Esophagus muscularis mucosa (tissue), 4 donors: ENCODE measurements at regions not wholly inside any gene's neighbourhood (a gene's known extent, or its start where the extent isn't known, plus 50 kb on each side); places are given as distances from the start of the nearest gene placed in this dataset.
A peak's percentile ranks its signal among the peaks of the same experiment; 100 is the strongest.

Experiments
- DNase-seq: peaks from one replicate; pipeline ENCODE4 v3.0.0-alpha.2; 2017; ENCODE audit errors: extremely low spot score
- H3K27ac ChIP-seq, 4 donors: fragments of 200-600 bp; sonication (generic); replicated peaks in 1 of 4; 1 replicate in 3 of 4; 2 replicates in 1 of 4; pipeline ENCODE4 v1.5.1; 2016 to 2019; ENCODE audit warnings: mild to moderate bottlenecking in 1 of 4
- H3K27me3 ChIP-seq, 4 donors: fragments of 200-600 bp; sonication (generic); one replicate each; pipeline versions ENCODE4 v1.5.1 to v1.6.0; 2016 to 2019
- H3K36me3 ChIP-seq, 4 donors: fragments of 200-600 bp; sonication (generic); one replicate each; pipeline ENCODE4 v1.5.1; 2016 to 2019
- H3K4me1 ChIP-seq, 4 donors: fragments of 200-600 bp; sonication (generic); one replicate each; pipeline ENCODE4 v1.5.1; 2016 to 2019
- H3K4me3 ChIP-seq, 4 donors: fragments of 200-600 bp; sonication (generic); 1 replicate in 2 of 4; 2 replicates in 2 of 4; pipeline ENCODE4 v1.5.1; 2016 to 2019; ENCODE audit warnings: mild to moderate bottlenecking in 4 of 4, moderate library complexity in 1 of 4
- H3K9me3 ChIP-seq, 4 donors: fragments of 200-600 bp; sonication (generic); 1 replicate in 3 of 4; 2 replicates in 1 of 4; pipeline ENCODE4 v1.5.1; 2016 to 2019
- EP300 ChIP-seq: sonication (generic); formaldehyde crosslinking; IDR thresholded peaks from one replicate; pipeline ENCODE4 v1.6.1; 2017; ENCODE audit warnings: antibody characterized with exemption
- POLR2A ChIP-seq: fragments of 450-650 bp; IDR thresholded peaks from one replicate; pipeline ENCODE4 v1.6.1; 2017; ENCODE audit warnings: antibody characterized with exemption, moderate library complexity, mild to moderate bottlenecking, low read depth
- POLR2AphosphoS5 ChIP-seq, 2 donors: sonication (generic); formaldehyde crosslinking; IDR thresholded peaks; one replicate each; pipeline ENCODE4 v1.6.1; 2017; ENCODE audit warnings: antibody characterized with exemption in 2 of 2
- WGBS: methylation state at CpG from one replicate; pipeline ENCODE4 v1.1.5; 2018; 5-methylcytosine and 5-hydroxymethylcytosine counted together
- intact Hi-C: fragments of 100-400 bp; cut with DNase I; formaldehyde crosslinking; loops from one replicate; pipeline ENCODE4 v1.15.1; 2023
- TF ChIP-seq, protein P1 (sequence below), 3 experiments: fragments of 200-600 bp in 2 of 3; fragments of 450-650 bp in 1 of 3; sonication (generic) in 2 of 3; IDR thresholded peaks; one replicate each; pipeline ENCODE4 v1.5.1; 2017 to 2019; ENCODE audit warnings: antibody characterized with exemption in 3 of 3, mild to moderate bottlenecking in 2 of 3, moderate library complexity in 1 of 3

DNA sequence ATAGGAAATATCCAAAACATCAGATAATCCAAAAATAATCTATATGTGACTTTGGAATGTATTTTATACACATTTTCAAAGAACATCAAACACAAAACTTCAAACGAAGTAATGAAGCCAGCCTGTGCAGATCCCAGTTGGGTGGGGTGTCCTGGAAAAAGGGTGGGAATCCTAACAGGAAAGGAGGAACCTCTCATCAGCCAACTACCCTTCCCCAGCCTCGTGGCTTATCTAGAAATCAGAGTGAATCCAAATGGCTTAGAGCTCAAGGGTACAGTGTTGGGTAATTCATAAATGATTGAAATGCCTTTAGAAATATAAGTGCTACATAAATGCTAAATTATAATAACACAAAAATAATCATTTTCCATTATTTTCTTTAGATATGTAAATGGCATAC lies 115.1 kb upstream of the SOX4 start:
- H3K4me3 ChIP-seq = no peak overlapping the region
- WGBS = 49% methylated on average over 2 of the region's 2 CpGs
- TF ChIP-seq POLR2AphosphoS5 (IDR thresholded peaks at IDR 0.05) (no peak), EP300 (no peak)
- H3K27me3 ChIP-seq = no peaks in the 10 kb centered on the region
- H3K9me3 ChIP-seq = no peaks in the 10 kb centered on the region
- H3K36me3 ChIP-seq = no peaks in the 10 kb centered on the region
- H3K27ac ChIP-seq = no peak overlapping the region
- H3K4me1 ChIP-seq = peaks cover 0 to 6% (median 5%) of the 10 kb centered on the region in 4 donors
- DNase-seq = no peak
- intact Hi-C loops = no loop called here

DNA sequence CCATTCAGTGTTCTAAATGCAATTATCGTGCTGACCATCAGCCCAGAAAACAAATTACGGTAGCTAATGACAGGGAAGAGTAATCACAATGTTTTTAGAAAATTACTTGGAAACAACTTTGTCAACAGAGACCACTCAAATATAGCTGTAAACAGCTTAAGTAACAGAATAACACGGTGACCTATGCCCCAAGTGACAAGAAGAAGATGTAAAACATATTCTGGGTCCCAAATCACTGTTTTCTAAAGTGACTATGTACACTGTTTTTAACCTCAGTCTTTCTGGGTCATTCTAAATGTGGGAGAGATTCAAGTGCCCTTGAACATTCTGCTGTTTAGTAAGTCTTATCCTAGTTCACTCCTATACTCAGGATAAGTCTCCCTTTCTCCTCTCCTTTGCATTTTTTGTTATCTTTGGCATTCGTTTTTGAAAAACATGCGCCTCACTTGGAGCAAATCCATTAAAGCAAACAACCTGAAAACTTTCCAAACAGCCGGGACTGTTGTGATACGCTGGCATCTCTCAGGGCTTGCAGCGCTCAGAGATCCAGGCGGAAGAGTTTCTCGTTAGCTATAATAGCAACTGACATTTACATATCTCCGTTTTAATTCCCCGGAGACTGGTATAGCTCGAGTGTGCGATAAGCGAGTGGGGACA lies 114.5 kb upstream of the SOX4 start:
- no peak overlapping the region for H3K27ac ChIP-seq
- 56% methylated on average over 15 of the region's 15 CpGs for WGBS

DNA sequence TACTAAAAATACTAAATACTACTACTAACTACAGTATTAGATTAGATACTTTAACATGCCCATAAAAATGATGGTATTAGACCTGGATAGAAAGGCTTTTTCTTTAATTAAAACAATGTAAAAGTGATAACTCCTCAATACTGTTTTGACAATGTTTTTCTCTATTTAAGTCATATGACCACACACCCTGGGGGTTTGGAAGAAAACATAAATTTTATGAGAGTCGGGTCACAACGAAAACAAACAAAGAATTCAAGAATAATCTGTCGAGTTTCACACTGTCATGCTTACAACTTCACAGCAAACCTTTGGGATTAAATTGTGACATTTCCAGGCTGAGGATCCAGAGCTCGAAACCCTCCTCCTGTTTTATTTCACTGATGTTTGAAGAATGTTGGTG lies 107.4 kb upstream of the SOX4 start:
- TF ChIP-seq POLR2AphosphoS5 (IDR thresholded peaks at IDR 0.05) (no peak), EP300 (no peak), POLR2A (no peak)
- TF ChIP-seq, protein P1, sequence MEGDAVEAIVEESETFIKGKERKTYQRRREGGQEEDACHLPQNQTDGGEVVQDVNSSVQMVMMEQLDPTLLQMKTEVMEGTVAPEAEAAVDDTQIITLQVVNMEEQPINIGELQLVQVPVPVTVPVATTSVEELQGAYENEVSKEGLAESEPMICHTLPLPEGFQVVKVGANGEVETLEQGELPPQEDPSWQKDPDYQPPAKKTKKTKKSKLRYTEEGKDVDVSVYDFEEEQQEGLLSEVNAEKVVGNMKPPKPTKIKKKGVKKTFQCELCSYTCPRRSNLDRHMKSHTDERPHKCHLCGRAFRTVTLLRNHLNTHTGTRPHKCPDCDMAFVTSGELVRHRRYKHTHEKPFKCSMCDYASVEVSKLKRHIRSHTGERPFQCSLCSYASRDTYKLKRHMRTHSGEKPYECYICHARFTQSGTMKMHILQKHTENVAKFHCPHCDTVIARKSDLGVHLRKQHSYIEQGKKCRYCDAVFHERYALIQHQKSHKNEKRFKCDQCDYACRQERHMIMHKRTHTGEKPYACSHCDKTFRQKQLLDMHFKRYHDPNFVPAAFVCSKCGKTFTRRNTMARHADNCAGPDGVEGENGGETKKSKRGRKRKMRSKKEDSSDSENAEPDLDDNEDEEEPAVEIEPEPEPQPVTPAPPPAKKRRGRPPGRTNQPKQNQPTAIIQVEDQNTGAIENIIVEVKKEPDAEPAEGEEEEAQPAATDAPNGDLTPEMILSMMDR (IDR thresholded peaks at IDR 0.05) = no peak
- Histone ChIP-seq H3K27ac (no peak overlapping the region), H3K27me3 (no peaks in the 10 kb centered on the region), H3K4me3 (no peak overlapping the region), H3K36me3 (no peaks in the 10 kb centered on the region), H3K4me1 (no peaks in the 10 kb centered on the region), H3K9me3 (no peaks in the 10 kb centered on the region)
- intact Hi-C loops = no loop called here
- 73% methylated on average over 4 of the region's 4 CpGs for WGBS
- no peak for DNase-seq

More for the DNA sequence above, 114.5 kb upstream of the SOX4 start:
- no peak for DNase-seq
- H3K4me3 ChIP-seq = peak overlapping the region; percentile 10 to 31 (median 14)
- TF ChIP-seq EP300 = no peak
- TF ChIP-seq, protein P1 (IDR thresholded peaks at IDR 0.05) = no peak
- TF ChIP-seq POLR2AphosphoS5 (IDR thresholded peaks at IDR 0.05) = no peak
- no peak for TF ChIP-seq POLR2A
- no peaks in the 10 kb centered on the region for H3K27me3 ChIP-seq
- H3K4me1 ChIP-seq = peaks cover 0 to 6% (median 5%) of the 10 kb centered on the region in 4 donors
- intact Hi-C loops = no loop called here
- H3K9me3 ChIP-seq = no peaks in the 10 kb centered on the region
- H3K36me3 ChIP-seq = no peaks in the 10 kb centered on the region

DNA sequence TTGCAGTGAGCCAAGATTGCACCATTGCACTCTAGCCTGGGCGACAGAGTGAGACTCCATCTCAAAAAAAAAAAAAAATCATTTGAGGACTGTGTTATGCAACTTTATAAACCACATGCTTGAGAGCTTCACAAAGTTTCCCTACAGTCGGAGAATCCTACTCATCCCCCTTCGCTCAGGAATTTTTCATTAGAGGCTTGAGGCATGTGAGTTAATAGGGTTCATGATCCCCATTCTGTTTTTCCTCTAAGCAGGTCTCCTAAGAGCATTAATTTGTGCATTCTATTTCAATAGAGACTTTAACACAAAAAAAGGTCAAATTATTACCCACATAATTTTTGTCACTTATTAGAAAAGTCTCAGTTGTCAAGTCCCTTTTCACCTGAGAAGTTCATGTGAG lies 103.7 kb upstream of the SOX4 start:
- TF ChIP-seq, protein P1 (IDR thresholded peaks at IDR 0.05) = no peak
- TF ChIP-seq POLR2AphosphoS5 (IDR thresholded peaks at IDR 0.05) (no peak), EP300 (no peak), POLR2A (no peak)
- H3K27me3 ChIP-seq = no peaks in the 10 kb centered on the region
- WGBS = 94% methylated on average over 2 of the region's 3 CpGs
- H3K9me3 ChIP-seq = no peaks in the 10 kb centered on the region
- no peak overlapping the region for H3K4me3 ChIP-seq
- H3K27ac ChIP-seq = no peak overlapping the region
- DNase-seq = no peak
- H3K36me3 ChIP-seq = no peaks in the 10 kb centered on the region
- no peaks in the 10 kb centered on the region for H3K4me1 ChIP-seq
- intact Hi-C loops = no loop called here

DNA sequence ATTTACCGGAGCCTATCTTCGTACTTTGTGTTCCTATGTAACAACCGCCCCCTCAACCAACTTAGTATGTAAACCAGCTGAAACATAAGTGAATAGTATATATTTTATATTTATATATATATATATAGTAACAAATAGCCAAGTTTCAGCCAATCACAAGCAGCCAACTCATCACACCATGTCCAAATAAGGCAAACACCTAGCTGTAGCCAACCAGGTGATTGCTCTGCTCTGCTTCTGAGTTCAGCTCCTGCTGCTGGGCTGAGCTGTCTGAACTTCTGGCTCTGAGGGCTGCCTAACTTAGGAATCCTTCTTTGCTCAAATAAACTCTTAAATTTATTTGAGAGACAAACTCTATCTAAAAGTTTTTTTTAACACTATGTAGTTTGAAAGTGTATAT lies 101.6 kb upstream of the SOX4 start:
- TF ChIP-seq POLR2AphosphoS5 (IDR thresholded peaks at IDR 0.05) = no peak
- no peak for TF ChIP-seq EP300
- TF ChIP-seq, protein P1 (IDR thresholded peaks at IDR 0.05) = no peak
- TF ChIP-seq POLR2A = no peak
- WGBS = 95% methylated on average over 3 of the region's 3 CpGs
- intact Hi-C loops = no loop called here

More for the DNA sequence above, 101.6 kb upstream of the SOX4 start:
- no peaks in the 10 kb centered on the region for H3K27me3 ChIP-seq
- no peak for DNase-seq
- H3K27ac ChIP-seq = no peak overlapping the region
- H3K4me1 ChIP-seq = peaks cover 0 to 3% (median 0%) of the 10 kb centered on the region in 4 donors
- H3K4me3 ChIP-seq = no peak overlapping the region
- no peaks in the 10 kb centered on the region for H3K36me3 ChIP-seq
- no peaks in the 10 kb centered on the region for H3K9me3 ChIP-seq
